Vagina (tissue), 2 donors: ENCODE measurements at regions not wholly inside any gene's neighbourhood (a gene's known extent, or its start where the extent isn't known, plus 50 kb on each side); places are given as distances from the start of the nearest gene placed in this dataset.

Source experiments
- DNase-seq, 2 donors: peaks; one replicate each; pipeline ENCODE4 v3.0.0-alpha.2; 2017; ENCODE audit errors: extremely low spot score in 2 of 2
- H3K27ac ChIP-seq: fragments of 200-600 bp; sonication (generic); one replicate; pipeline ENCODE4 v1.5.1; 2019
- H3K27me3 ChIP-seq: fragments of 200-600 bp; sonication (generic); one replicate; pipeline ENCODE4 v1.5.1; 2019
- H3K36me3 ChIP-seq, 2 donors: fragments of 200-600 bp; sonication (generic); one replicate each; pipeline ENCODE4 v1.5.1; 2017 to 2019
- H3K4me1 ChIP-seq: fragments of 200-600 bp; sonication (generic); one replicate; pipeline ENCODE4 v1.5.1; 2019
- H3K4me3 ChIP-seq, 2 donors: fragments of 200-600 bp; sonication (generic); 1 replicate in 1 of 2; 2 replicates in 1 of 2; pipeline ENCODE4 v1.5.1; 2016 to 2019
- H3K9me3 ChIP-seq: fragments of 200-600 bp; sonication (generic); one replicate; pipeline ENCODE4 v1.5.1; 2019
- CTCF ChIP-seq, 3 experiments: fragments of 450-650 bp in 2 of 3; fragments of 200-600 bp in 1 of 3; sonication (generic) in 1 of 3; IDR thresholded peaks; one replicate each; pipeline ENCODE4 v1.5.1; 2017 to 2019; ENCODE audit warnings: antibody characterized with exemption in 3 of 3, mild to moderate bottlenecking in 2 of 3, moderate library complexity in 2 of 3
- POLR2A ChIP-seq, 2 donors: fragments of 450-650 bp; IDR thresholded peaks; one replicate each; pipeline ENCODE4 v1.6.1; 2017; ENCODE audit warnings: antibody characterized with exemption in 2 of 2, mild to moderate bottlenecking in 2 of 2, moderate library complexity in 2 of 2
- POLR2AphosphoS5 ChIP-seq, 2 donors: sonication (generic); formaldehyde crosslinking; IDR thresholded peaks; one replicate each; pipeline ENCODE4 v1.9.0; 2017; ENCODE audit warnings: antibody characterized with exemption in 2 of 2, mild to moderate bottlenecking in 2 of 2, low read depth in 1 of 2; ENCODE audit not compliant: insufficient read depth in 1 of 2
- intact Hi-C: fragments of 100-400 bp; cut with DNase I; formaldehyde crosslinking; loops from one replicate; pipeline ENCODE4 v1.15.1; 2023

- H3K4me3 ChIP-seq, result no peak overlapping the region
- TF ChIP-seq POLR2A (IDR thresholded peaks at IDR 0.05) (no peak), CTCF (IDR thresholded peaks at IDR 0.05) (no peak)
- no peaks in the 10 kb centered on the region for H3K9me3 ChIP-seq
- no peaks in the 10 kb centered on the region for H3K4me1 ChIP-seq
- H3K36me3 ChIP-seq, result no peaks in the 10 kb centered on the region
- no peaks in the 10 kb centered on the region for H3K27me3 ChIP-seq
- H3K27ac ChIP-seq, result no peak overlapping the region
- DNase-seq, result no peak
- intact Hi-C loops, result no loop called here
Measured at GRCh38 chr5:20113931-20114330, 125.9 kb upstream of the CDH18 start.

GRCh38 chr5:20113031-20113715 lies 125.2 kb upstream of the CDH18 start:
- Histone ChIP-seq H3K27ac (no peak overlapping the region), H3K36me3 (no peaks in the 10 kb centered on the region), H3K27me3 (no peaks in the 10 kb centered on the region), H3K9me3 (no peaks in the 10 kb centered on the region), H3K4me3 (no peak overlapping the region), H3K4me1 (no peaks in the 10 kb centered on the region)
- intact Hi-C loops, result no loop called here
- no peak for DNase-seq
- TF ChIP-seq POLR2A (IDR thresholded peaks at IDR 0.05) (no peak), CTCF (IDR thresholded peaks at IDR 0.05) (no peak), POLR2AphosphoS5 (IDR thresholded peaks at IDR 0.05; ENCODE audit: insufficient read depth in 1 of 2, low read depth in 1 of 2) (no peak)

- H3K36me3 ChIP-seq, result no peaks in the 10 kb centered on the region
- H3K9me3 ChIP-seq, result no peaks in the 10 kb centered on the region
- TF ChIP-seq POLR2AphosphoS5 (IDR thresholded peaks at IDR 0.05; ENCODE audit: insufficient read depth in 1 of 2, low read depth in 1 of 2) (no peak), POLR2A (IDR thresholded peaks at IDR 0.05) (no peak), CTCF (IDR thresholded peaks at IDR 0.05) (no peak)
- no peaks in the 10 kb centered on the region for H3K4me1 ChIP-seq
- no peak for DNase-seq
- intact Hi-C loops, result no loop called here
- no peaks in the 10 kb centered on the region for H3K27me3 ChIP-seq
- H3K27ac ChIP-seq, result no peak overlapping the region
- no peak overlapping the region for H3K4me3 ChIP-seq
Measured at GRCh38 chr5:20109326-20109725, 121.3 kb upstream of the CDH18 start.

- no peaks in the 10 kb centered on the region for H3K36me3 ChIP-seq
- H3K27ac ChIP-seq, result no peak overlapping the region
- no peaks in the 10 kb centered on the region for H3K27me3 ChIP-seq
- intact Hi-C loops, result no loop called here
- no peaks in the 10 kb centered on the region for H3K4me1 ChIP-seq
- H3K9me3 ChIP-seq, result no peaks in the 10 kb centered on the region
- TF ChIP-seq POLR2A (IDR thresholded peaks at IDR 0.05), result no peak
- no peak for TF ChIP-seq POLR2AphosphoS5 (IDR thresholded peaks at IDR 0.05; ENCODE audit: insufficient read depth in 1 of 2, low read depth in 1 of 2)
- no peak for TF ChIP-seq CTCF (IDR thresholded peaks at IDR 0.05)
- no peak overlapping the region for H3K4me3 ChIP-seq
- no peak for DNase-seq
Measured at GRCh38 chr5:20105915-20106314, 117.9 kb upstream of the CDH18 start.

- Histone ChIP-seq H3K27me3 (no peaks in the 10 kb centered on the region), H3K36me3 (no peaks in the 10 kb centered on the region), H3K4me3 (no peak overlapping the region), H3K27ac (no peak overlapping the region), H3K9me3 (no peaks in the 10 kb centered on the region), H3K4me1 (no peaks in the 10 kb centered on the region)
- intact Hi-C loops, result no loop called here
- DNase-seq, result no peak
- TF ChIP-seq CTCF (IDR thresholded peaks at IDR 0.05) (no peak), POLR2A (IDR thresholded peaks at IDR 0.05) (no peak), POLR2AphosphoS5 (IDR thresholded peaks at IDR 0.05; ENCODE audit: insufficient read depth in 1 of 2, low read depth in 1 of 2) (no peak)
Measured at GRCh38 chr5:20102293-20102692, 114.3 kb upstream of the CDH18 start.
